Stomach smooth muscle (tissue), 2 donors: ENCODE measurements at regions not wholly inside any gene's neighbourhood (a gene's known extent, or its start where the extent isn't known, plus 50 kb on each side); places are given as distances from the start of the nearest gene placed in this dataset.
"Not testable (repeated sequence)": the region's sequence is repeated elsewhere in the genome, so short reads cannot be mapped to it uniquely, and the experiment has no call there.

Experiments used
- H3K27ac ChIP-seq: one replicate; pipeline ENCODE4 v1.7.0; 2013; ENCODE audit warnings: mild to moderate bottlenecking, low read length, inconsistent platforms
- H3K27me3 ChIP-seq, 2 donors: one replicate each; pipeline ENCODE4 v1.7.0; 2013; ENCODE audit warnings: low read length in 2 of 2; ENCODE audit not compliant: insufficient read depth in 2 of 2, control insufficient read depth in 1 of 2
- H3K36me3 ChIP-seq, 2 donors: one replicate each; pipeline ENCODE4 v1.7.0; 2013; ENCODE audit warnings: low read length in 2 of 2; ENCODE audit not compliant: control insufficient read depth in 2 of 2, insufficient read depth in 2 of 2
- H3K4me1 ChIP-seq: one replicate; pipeline ENCODE4 v1.7.0; 2013; ENCODE audit warnings: low read length; ENCODE audit not compliant: control insufficient read depth, insufficient read depth
- H3K4me3 ChIP-seq, 2 donors: one replicate each; pipeline ENCODE4 v1.7.0; 2013; ENCODE audit warnings: low read length in 2 of 2
- H3K9ac ChIP-seq, 2 donors: one replicate each; pipeline ENCODE4 v1.7.0; 2013; ENCODE audit warnings: low read length in 2 of 2, mild to moderate bottlenecking in 1 of 2
- H3K9me3 ChIP-seq, 2 donors: one replicate each; pipeline ENCODE4 v1.7.0; 2013; ENCODE audit warnings: low read length in 2 of 2; ENCODE audit not compliant: control insufficient read depth in 2 of 2
- donor health status: healthy.
- donor health status: Pancreatic carcinoma.

DNA sequence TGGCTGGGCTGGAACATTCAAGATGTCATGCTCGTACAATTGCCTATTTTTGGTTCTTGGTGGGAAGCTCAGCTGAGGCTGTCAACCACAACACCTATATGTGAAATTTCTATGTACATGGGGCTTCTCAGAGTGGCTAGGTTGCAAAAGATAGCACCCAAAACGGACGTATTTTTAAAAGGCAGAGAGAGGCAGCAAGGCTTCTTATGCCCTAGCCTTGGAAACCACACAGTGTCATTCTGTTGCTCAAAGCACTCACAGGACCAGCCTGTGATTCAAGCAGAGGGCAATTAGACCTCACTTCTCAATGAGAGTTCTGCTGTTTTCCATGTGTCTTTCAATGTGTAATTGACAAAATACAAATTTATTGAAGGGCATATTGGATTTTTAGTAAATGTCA, 134.0 kb downstream of the GXYLT1 start:
- no peaks in the 10 kb centered on the region for H3K9me3 ChIP-seq
- no peaks in the 10 kb centered on the region for H3K36me3 ChIP-seq
- no peak overlapping the region for H3K4me3 ChIP-seq
- H3K27ac ChIP-seq, result no peak overlapping the region
- no peaks in the 10 kb centered on the region for H3K4me1 ChIP-seq
- no peaks in the 10 kb centered on the region for H3K27me3 ChIP-seq
- H3K9ac ChIP-seq, result no peak overlapping the region

DNA sequence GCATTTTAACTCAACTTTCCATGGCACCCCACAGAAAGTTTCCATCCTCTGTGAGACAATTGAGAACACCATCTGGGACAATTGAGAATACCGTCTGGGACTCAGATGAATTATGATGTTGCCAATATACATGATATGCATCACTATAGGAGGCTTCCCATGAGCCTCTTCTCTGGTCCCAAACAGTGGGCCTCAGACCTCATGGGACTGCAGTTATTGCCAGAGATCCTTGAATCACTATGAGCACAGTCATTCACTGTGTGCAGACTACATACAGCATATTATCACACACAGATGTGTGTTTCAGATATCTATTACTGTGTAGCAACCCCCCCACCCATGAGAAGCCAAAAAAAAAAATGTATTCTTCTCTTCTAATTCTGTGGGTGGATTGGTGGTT, 134.4 kb downstream of the GXYLT1 start:
- Histone ChIP-seq H3K27ac (no peak overlapping the region), H3K9ac (no peak overlapping the region), H3K4me3 (no peak overlapping the region), H3K36me3 (no peaks in the 10 kb centered on the region), H3K27me3 (no peaks in the 10 kb centered on the region), H3K9me3 (no peaks in the 10 kb centered on the region), H3K4me1 (no peaks in the 10 kb centered on the region)

DNA sequence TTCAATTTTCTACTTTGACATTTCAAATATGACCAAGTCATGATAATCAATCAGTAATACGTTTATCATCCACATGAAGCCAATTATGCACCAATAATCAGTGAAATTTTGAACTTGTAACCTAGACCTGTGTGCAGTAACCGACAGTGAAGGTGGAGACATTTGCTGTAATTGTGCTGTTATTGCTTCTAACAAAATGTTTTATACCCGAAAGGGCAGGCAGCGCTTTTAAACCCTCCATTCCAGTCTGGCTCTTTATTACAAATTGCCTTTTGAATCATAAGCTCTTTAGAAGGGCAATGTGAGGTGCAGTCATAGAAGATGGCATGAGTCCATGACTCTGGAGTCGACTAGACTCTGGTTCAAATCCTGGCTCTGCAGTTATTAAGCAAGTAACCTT, 135.7 kb downstream of the GXYLT1 start:
- Histone ChIP-seq H3K27me3 (no peaks in the 10 kb centered on the region), H3K36me3 (no peaks in the 10 kb centered on the region), H3K9ac (no peak overlapping the region), H3K4me1 (no peaks in the 10 kb centered on the region), H3K4me3 (no peak overlapping the region), H3K27ac (no peak overlapping the region), H3K9me3 (no peaks in the 10 kb centered on the region)

DNA sequence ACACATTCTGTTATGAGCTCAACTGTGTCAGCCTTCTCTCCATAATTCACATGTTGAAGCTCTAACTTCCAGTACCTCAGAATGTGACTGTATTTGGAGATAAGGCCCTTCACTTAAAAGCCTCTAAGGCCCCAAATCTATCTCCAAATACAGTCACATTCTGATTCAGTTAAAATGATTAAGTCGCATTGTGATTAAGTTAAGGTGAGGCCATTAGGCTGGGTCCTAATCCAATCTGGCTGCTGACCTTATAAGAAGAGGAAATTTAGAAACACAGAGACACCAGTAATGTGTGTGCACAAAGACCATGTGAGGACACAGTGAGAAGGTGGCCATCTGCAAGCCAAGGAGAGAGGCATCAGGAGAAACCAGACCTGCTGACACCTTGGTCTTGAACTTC, 141.6 kb downstream of the GXYLT1 start:
- no peak overlapping the region for H3K9ac ChIP-seq
- H3K9me3 ChIP-seq, result no peaks in the 10 kb centered on the region
- H3K4me3 ChIP-seq, result no peak overlapping the region
- H3K36me3 ChIP-seq, result no peaks in the 10 kb centered on the region
- H3K4me1 ChIP-seq, result no peaks in the 10 kb centered on the region
- H3K27ac ChIP-seq, result no peak overlapping the region
- no peaks in the 10 kb centered on the region for H3K27me3 ChIP-seq

DNA sequence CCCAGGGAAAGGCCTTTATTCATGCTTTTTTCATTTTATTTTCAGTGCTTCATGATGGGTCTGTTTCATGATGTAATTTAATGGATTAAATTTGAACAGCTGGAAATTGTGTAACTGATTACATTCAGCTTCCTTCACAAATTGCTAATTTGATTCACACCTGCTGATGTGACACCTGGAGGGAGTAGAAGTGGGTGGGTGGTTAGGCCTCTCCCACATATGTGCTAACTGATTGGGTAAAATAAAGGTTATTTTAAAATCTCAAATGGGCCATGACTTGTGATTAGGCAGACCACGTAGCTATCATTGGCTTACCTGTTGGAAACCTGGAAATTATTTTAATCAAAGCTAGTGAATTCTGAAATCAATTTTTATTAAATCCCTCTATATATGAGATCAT, 142.1 kb downstream of the GXYLT1 start:
- Histone ChIP-seq H3K27me3 (no peaks in the 10 kb centered on the region), H3K36me3 (no peaks in the 10 kb centered on the region), H3K9ac (no peak overlapping the region), H3K9me3 (no peaks in the 10 kb centered on the region), H3K4me3 (no peak overlapping the region), H3K4me1 (no peaks in the 10 kb centered on the region), H3K27ac (no peak overlapping the region)

DNA sequence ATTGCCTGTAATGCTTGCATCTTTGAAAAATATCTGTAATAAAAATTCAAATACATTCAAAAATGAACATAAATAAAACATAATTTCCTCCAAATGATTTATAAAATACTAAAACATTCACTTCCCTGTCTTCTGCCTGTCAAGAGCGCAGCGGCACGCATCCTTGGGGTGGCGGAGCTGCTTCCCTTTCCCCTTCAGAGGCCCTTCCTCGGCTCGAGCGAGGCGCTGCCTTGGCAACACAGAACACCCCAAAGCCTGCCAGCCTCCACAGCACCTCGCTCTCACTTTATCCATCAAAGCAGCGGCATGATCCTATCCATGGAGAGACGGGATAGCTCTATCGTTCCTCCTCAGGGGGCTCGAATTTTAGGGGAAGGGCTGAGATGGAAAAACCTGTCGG, 146.2 kb downstream of the GXYLT1 start:
- H3K36me3 ChIP-seq, result no peaks in the 10 kb centered on the region
- H3K27ac ChIP-seq, result no peak overlapping the region
- H3K4me1 ChIP-seq, result no peaks in the 10 kb centered on the region
- H3K9ac ChIP-seq, result no peak overlapping the region
- no peak overlapping the region for H3K4me3 ChIP-seq
- no peaks in the 10 kb centered on the region for H3K9me3 ChIP-seq
- no peaks in the 10 kb centered on the region for H3K27me3 ChIP-seq

DNA sequence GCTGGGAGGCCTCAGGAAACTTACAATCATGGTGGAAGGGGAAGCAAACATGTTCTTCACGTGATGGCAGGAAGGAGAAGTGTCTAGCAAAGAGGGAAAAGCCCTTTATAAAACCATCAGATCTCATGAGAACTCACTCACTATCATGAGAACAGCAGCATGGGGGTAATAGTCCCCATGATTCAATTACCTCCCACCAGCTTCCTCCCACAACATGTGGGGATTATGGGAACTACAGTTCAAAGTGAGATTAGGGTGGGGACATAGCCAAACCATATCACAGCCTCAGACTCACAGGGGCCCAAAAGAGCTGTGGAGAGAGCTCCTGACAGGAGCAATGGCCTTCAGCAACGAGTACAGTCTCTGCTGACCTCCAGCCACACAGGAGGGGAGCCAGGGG, 151.4 kb downstream of the GXYLT1 start:
- no peaks in the 10 kb centered on the region for H3K27me3 ChIP-seq
- H3K4me1 ChIP-seq, result no peaks in the 10 kb centered on the region
- H3K36me3 ChIP-seq, result no peaks in the 10 kb centered on the region
- peaks cover 4 to 5% of the 10 kb centered on the region in 2 donors for H3K9me3 ChIP-seq
- no peak overlapping the region for H3K9ac ChIP-seq
- H3K4me3 ChIP-seq, result no peak overlapping the region
- no peak overlapping the region for H3K27ac ChIP-seq

DNA sequence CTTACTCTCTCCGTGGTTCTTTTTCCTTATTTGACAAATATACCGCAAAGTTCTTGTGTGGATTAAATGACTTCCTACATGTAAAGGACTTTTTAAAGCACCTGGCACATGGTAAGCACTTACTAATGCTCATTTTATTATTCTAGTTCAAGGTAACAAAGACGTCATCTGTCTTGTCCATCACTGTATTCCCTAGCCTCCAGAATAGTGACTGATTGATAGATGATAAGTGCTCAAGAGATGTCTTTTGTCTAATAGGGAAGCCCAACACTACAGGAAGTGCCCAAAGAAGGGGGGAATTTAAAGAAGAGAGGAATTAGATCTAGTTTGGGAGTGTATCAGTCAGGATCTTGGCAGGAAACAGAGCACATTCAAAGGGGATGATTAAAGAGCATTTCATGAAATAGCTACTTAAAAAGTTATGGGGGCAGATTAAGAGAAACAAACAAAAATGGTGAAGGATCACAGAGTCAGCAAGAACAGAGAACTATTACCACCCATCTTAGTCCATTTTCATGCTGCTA, 151.9 kb downstream of the GXYLT1 start:
- Histone ChIP-seq H3K9ac (no peak overlapping the region), H3K4me3 (no peak overlapping the region), H3K36me3 (no peaks in the 10 kb centered on the region), H3K27ac (no peak overlapping the region), H3K27me3 (no peaks in the 10 kb centered on the region), H3K4me1 (no peaks in the 10 kb centered on the region), H3K9me3 (peaks cover 7 to 8% of the 10 kb centered on the region in 2 donors)

DNA sequence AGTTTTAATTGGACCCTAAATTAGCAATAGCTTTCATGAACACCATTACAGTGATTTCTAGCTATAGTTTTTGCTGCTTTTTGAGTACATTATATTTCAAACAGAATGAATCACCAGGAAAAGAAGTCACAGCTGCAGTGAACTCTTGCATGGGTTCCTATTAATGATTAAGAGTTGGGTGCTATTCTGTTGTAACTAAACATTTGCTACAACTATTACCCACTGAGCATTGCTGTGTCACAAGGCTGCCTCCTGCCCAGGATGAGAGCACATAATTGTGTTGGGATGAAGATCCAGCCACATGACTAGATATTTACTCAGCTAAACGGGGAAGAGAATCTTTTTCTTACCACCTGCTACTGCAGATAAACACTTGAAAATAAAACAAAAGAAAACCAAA, 152.7 kb downstream of the GXYLT1 start:
- peaks cover 7 to 8% of the 10 kb centered on the region in 2 donors for H3K9me3 ChIP-seq
- no peaks in the 10 kb centered on the region for H3K36me3 ChIP-seq
- no peak overlapping the region for H3K27ac ChIP-seq
- no peaks in the 10 kb centered on the region for H3K4me1 ChIP-seq
- no peak overlapping the region for H3K9ac ChIP-seq
- H3K4me3 ChIP-seq, result no peak overlapping the region
- H3K27me3 ChIP-seq, result no peaks in the 10 kb centered on the region

DNA sequence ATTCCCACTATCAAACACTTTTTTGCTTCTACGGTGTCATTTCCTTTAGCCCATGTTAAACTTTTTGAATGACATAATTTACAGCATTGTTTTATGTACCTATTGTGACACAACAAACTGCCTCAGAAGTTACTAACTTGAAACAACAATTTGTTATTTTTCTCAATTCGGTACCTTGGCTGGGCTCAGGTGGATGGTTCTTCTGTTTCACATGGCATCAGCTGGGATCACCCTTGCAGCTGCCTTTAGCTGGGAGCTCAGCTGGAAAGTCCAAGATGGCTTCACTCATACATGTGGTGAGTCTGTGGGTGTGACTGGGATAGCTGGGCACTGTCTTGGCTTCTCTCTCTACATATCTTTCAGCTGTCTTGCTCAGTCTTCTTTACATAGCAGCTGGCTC, 156.0 kb downstream of the GXYLT1 start:
- Histone ChIP-seq H3K9ac (no peak overlapping the region), H3K4me1 (no peaks in the 10 kb centered on the region), H3K4me3 (no peak overlapping the region), H3K9me3 (peaks cover 7 to 8% of the 10 kb centered on the region in 2 donors), H3K27me3 (no peaks in the 10 kb centered on the region), H3K36me3 (no peaks in the 10 kb centered on the region), H3K27ac (no peak overlapping the region)

DNA sequence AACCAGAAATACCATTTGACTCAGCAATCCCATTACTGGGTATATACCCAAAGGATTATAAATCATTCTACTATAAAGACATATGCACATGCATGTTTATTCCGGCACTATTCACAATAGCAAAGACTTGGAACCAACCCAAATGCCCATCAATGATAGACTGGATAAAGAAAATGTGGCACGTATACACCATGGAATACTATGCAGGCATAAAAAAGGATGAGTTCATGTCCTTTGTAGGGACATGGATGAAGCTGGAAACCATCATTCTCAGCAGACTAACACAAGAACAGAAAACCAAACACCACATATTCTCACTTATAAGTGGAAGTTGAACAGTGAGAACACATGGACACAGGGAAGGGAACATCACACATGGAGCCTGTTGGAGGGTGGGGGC, 158.2 kb downstream of the GXYLT1 start:
- H3K9me3 ChIP-seq, H3K36me3 ChIP-seq, H3K9ac ChIP-seq, H3K27me3 ChIP-seq, H3K27ac ChIP-seq, H3K4me1 ChIP-seq, H3K4me3 ChIP-seq: not testable (repeated sequence)
